Omental fat pad (tissue), 3 donors: ENCODE measurements at regions not wholly inside any gene's neighbourhood (a gene's known extent, or its start where the extent isn't known, plus 50 kb on each side); places are given as distances from the start of the nearest gene placed in this dataset.

ENCODE experiments used
- ATAC-seq: fragments of 150-250 bp; one replicate; pipeline ENCODE4 v1.9.1; 2016; ENCODE audit warnings: mild to moderate bottlenecking, moderate library complexity; ENCODE audit not compliant: low FRiP score
- DNase-seq: peaks from one replicate; pipeline ENCODE4 v3.0.0-alpha.2; 2019; ENCODE audit warnings: low spot score
- CTCF ChIP-seq, 3 donors: fragments of 450-650 bp; IDR thresholded peaks; one replicate each; pipeline ENCODE4 v1.5.1; 2016 to 2017; ENCODE audit warnings: antibody characterized with exemption in 3 of 3, mild to moderate bottlenecking in 3 of 3, moderate library complexity in 2 of 3

DNA sequence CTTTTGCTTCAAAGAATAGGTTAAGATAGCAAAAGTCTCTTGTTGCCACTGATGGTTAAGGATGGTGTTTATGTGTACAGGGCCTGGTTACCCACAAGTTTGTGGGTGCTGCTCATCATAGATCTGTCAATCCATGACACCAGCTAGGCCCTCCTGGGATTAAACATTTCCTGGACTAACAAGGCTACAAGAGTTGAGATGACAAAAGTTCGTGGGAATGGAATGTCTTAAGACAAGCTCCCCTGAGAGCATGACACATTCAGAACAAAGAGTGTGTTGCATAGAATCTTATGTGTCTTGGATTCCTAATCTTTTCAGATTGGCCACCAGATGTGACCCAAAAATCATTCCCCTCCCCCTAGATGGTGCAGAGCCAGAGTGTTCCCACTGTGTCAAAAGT, 592.5 kb upstream of the USP15 start:
- DNase-seq: no peak
- TF ChIP-seq CTCF (IDR thresholded peaks at IDR 0.05): no peak
- no peak for ATAC-seq

- TF ChIP-seq CTCF (IDR thresholded peaks at IDR 0.05): no peak
- no peak for DNase-seq
- no peak for ATAC-seq
These were observed 583.7 kb upstream of the USP15 start for GRCh38 chr12:61676520-61676919.

DNA sequence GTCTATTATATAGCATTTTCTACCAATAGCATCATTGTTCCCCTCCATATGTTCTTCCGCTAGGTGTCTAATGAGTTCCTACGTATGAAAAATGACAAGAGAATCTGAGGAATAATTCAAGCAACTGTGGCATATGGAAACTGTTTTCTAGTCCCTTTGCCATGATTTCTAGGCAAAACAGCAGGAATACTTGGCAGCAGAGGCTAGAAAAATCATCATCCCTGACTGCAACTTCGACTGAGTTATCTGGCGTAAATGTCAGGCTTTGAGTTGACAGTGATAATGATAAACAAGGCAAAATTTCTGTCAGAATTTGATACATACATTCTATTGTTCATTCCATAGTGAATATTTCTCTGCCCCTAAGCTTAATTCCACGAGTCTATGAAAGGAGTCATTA, 572.8 kb upstream of the USP15 start:
- TF ChIP-seq CTCF (IDR thresholded peaks at IDR 0.05): no peak
- DNase-seq: no peak
- no peak for ATAC-seq

GRCh38 chr12:61694214-61694613, 566.0 kb upstream of the USP15 start:
- TF ChIP-seq CTCF (IDR thresholded peaks at IDR 0.05): no peak

GRCh38 chr12:61701471-61701870, 558.7 kb upstream of the USP15 start:
- ATAC-seq (no peak), DNase-seq (no peak)
- TF ChIP-seq CTCF (IDR thresholded peaks at IDR 0.05): no peak

More at GRCh38 chr12:61694214-61694613, 566.0 kb upstream of the USP15 start:
- ATAC-seq: no peak
- DNase-seq: no peak

GRCh38 chr12:61706783-61707182, 553.4 kb upstream of the USP15 start:
- DNase-seq: no peak
- ATAC-seq: no peak
- TF ChIP-seq CTCF (IDR thresholded peaks at IDR 0.05): no peak

DNA sequence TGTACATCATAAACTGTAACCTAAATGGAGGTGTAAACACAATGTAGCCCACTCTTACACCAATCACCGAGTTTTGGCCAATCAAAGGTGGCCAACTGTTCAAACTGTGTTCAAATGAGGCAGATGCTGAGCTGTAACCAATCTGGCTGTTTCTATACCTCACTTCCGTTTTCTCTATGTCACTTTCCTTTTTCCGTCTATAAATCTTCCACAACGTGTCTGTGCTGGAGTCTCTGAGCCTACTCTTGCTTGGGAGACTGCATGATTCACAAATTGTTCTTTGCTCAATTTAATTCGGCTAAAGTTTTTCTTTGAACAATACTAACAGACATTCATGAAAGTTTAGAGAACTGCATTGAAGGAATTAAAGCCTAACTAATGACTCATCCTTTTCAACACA, 547.1 kb upstream of the USP15 start:
- ATAC-seq: no peak
- TF ChIP-seq CTCF (IDR thresholded peaks at IDR 0.05): no peak

More for the DNA sequence above, 547.1 kb upstream of the USP15 start:
- DNase-seq: no peak
